H1 (cell line): ENCODE measurements at regions not wholly inside any gene's neighbourhood (a gene's known extent, or its start where the extent isn't known, plus 50 kb on each side); places are given as distances from the start of the nearest gene placed in this dataset.
A peak's percentile ranks its signal among the peaks of the same experiment; 100 is the strongest.

Experiments
- CTCF ChIA-PET: fragments of 300-600 bp; sonication (Branson Sonifier 250); formaldehyde crosslinking; loops from one replicate; lab custom pipeline; 2021; ENCODE audit not compliant: partially characterized antibody; lab: Charles Lee
- POLR2A ChIA-PET: fragments of 300-600 bp; sonication (Branson Sonifier 250); formaldehyde crosslinking; loops from one replicate; lab custom pipeline; 2021; ENCODE audit warnings: inconsistent platforms; ENCODE audit not compliant: partially characterized antibody; lab: Charles Lee
- DNase-seq, 2 experiments: peaks; one replicate each; pipeline versions ENCODE4 v3.0.0 to v3.0.0-alpha.2; 2010 to 2022; ENCODE audit warnings: low spot score in 2 of 2, low read depth in 1 of 2, mixed read lengths in 1 of 2
- FAIRE-seq: peaks from 2 replicates; lab custom pipeline; 2011; peaks lifted over from hg19 to GRCh38; lab: Jason Lieb, UNC
- H2AFZ ChIP-seq: 2 replicates; pipeline ENCODE4 v1.8.1; 2012; ENCODE audit warnings: low read length, inconsistent platforms
- H2AK5ac ChIP-seq: 2 replicates; pipeline ENCODE4 v1.6.1; 2013; ENCODE audit warnings: low read depth, low read length
- H2BK120ac ChIP-seq: replicated peaks from 2 replicates; pipeline ENCODE3; 2013; ENCODE audit warnings: low read depth, low read length, inconsistent platforms
- H2BK12ac ChIP-seq: 2 replicates; pipeline ENCODE4 v1.6.1; 2013; ENCODE audit warnings: low read depth, low read length
- H2BK15ac ChIP-seq: 2 replicates; pipeline ENCODE4 v1.6.1; 2013; ENCODE audit warnings: low read length
- H2BK20ac ChIP-seq: 2 replicates; pipeline ENCODE4 v1.6.1; 2013; ENCODE audit warnings: low read length
- H2BK5ac ChIP-seq: 2 replicates; pipeline ENCODE4 v1.6.1; 2013; ENCODE audit warnings: low read depth, low read length
- H3K14ac ChIP-seq: 2 replicates; pipeline ENCODE4 v1.6.1; 2013; ENCODE audit warnings: inconsistent platforms; ENCODE audit not compliant: insufficient read length
- H3K18ac ChIP-seq: 2 replicates; pipeline ENCODE4 v1.6.1; 2013; ENCODE audit warnings: low read length; ENCODE audit errors: extremely low read depth
- H3K23ac ChIP-seq: 2 replicates; pipeline ENCODE4 v1.6.1; 2013; ENCODE audit warnings: inconsistent platforms; ENCODE audit not compliant: insufficient read length
- H3K23me2 ChIP-seq: 2 replicates; pipeline ENCODE4 v1.6.1; 2013; ENCODE audit warnings: low read depth, low read length
- H3K27ac ChIP-seq: 2 replicates; pipeline ENCODE4 v1.6.1; 2011; ENCODE audit warnings: low read depth, low read length, inconsistent platforms
- H3K27me3 ChIP-seq, 4 experiments: replicated peaks in 1 of 4; 1 replicate in 1 of 4; 2 replicates in 3 of 4; pipeline versions ENCODE4 v1.6.1 to v1.8.1; 2011 to 2013; ENCODE audit warnings: low read length in 3 of 4, mild to moderate bottlenecking in 3 of 4, inconsistent platforms in 2 of 4, mixed read lengths in 2 of 4, moderate library complexity in 1 of 4; ENCODE audit not compliant: control insufficient read depth in 3 of 4, insufficient read depth in 3 of 4; ENCODE audit errors: extremely low read depth in 1 of 4
- H3K36me3 ChIP-seq, 4 experiments: 2 replicates each; pipeline versions ENCODE4 v1.6.1 to v1.8.1; 2011 to 2013; ENCODE audit warnings: mild to moderate bottlenecking in 4 of 4, low read length in 3 of 4, moderate library complexity in 2 of 4, control low read depth in 1 of 4, inconsistent platforms in 1 of 4; ENCODE audit not compliant: insufficient read depth in 4 of 4, control insufficient read depth in 2 of 4
- H3K4ac ChIP-seq: replicated peaks from 2 replicates; pipeline ENCODE3; 2013; ENCODE audit warnings: low read length, low read depth, mixed read lengths, inconsistent platforms; ENCODE audit not compliant: insufficient read length
- H3K4me1 ChIP-seq, 4 experiments: replicated peaks in 1 of 4; 1 replicate in 1 of 4; 2 replicates in 3 of 4; pipeline versions ENCODE4 v1.6.1 to v1.8.1; 2011 to 2013; ENCODE audit warnings: low read length in 3 of 4, inconsistent platforms in 2 of 4, mixed read lengths in 1 of 4; ENCODE audit not compliant: insufficient read depth in 4 of 4, control insufficient read depth in 3 of 4
- H3K4me2 ChIP-seq, 2 experiments: 2 replicates each; pipeline versions ENCODE4 v1.6.1 to v1.8.1; 2011 to 2013; ENCODE audit warnings: low read depth in 2 of 2, low read length in 2 of 2, control low read depth in 1 of 2, inconsistent platforms in 1 of 2, mild to moderate bottlenecking in 1 of 2; ENCODE audit not compliant: insufficient read depth in 1 of 2
- H3K4me3 ChIP-seq, 4 experiments: fragments of 200-600, 300-600 bp in 1 of 4; sonication (generic), shearing (Covaris generic), sonication (Bioruptor Twin) in 1 of 4; 2 replicates each; pipeline versions ENCODE4 v1.5.1 to v1.8.1; 2011 to 2016; ENCODE audit warnings: low read length in 4 of 4, low read depth in 3 of 4, control low read depth in 2 of 4, inconsistent platforms in 2 of 4, mild to moderate bottlenecking in 2 of 4, mixed read lengths in 1 of 4, moderate library complexity in 1 of 4; ENCODE audit not compliant: insufficient read depth in 2 of 4; ENCODE audit errors: extremely low read depth in 1 of 4
- H3K56ac ChIP-seq: replicated peaks from 2 replicates; pipeline ENCODE3; 2013; ENCODE audit warnings: low read depth, mild to moderate bottlenecking, mixed read lengths, low read length, inconsistent platforms; ENCODE audit not compliant: insufficient read length
- H3K79me1 ChIP-seq: 2 replicates; pipeline ENCODE4 v1.6.1; 2013; ENCODE audit warnings: low read depth, low read length, control low read depth
- H3K79me2 ChIP-seq, 2 experiments: 2 replicates each; pipeline versions ENCODE4 v1.6.1 to v1.8.1; 2012 to 2013; ENCODE audit warnings: low read length in 2 of 2, mild to moderate bottlenecking in 2 of 2, inconsistent platforms in 1 of 2; ENCODE audit not compliant: insufficient read depth in 2 of 2, control insufficient read depth in 1 of 2
- H3K9ac ChIP-seq, 4 experiments: replicated peaks in 1 of 4; 1 replicate in 1 of 4; 2 replicates in 3 of 4; pipeline versions ENCODE4 v1.6.1 to v1.8.1; 2011 to 2013; ENCODE audit warnings: low read depth in 3 of 4, low read length in 3 of 4, control low read depth in 2 of 4, mild to moderate bottlenecking in 2 of 4, moderate library complexity in 2 of 4, inconsistent platforms in 1 of 4; ENCODE audit errors: extremely low read depth in 1 of 4
- H3K9me3 ChIP-seq, 2 experiments: 2 replicates each; pipeline versions ENCODE4 v1.6.1 to v1.8.1; 2012 to 2013; ENCODE audit warnings: mild to moderate bottlenecking in 2 of 2, moderate library complexity in 2 of 2, control low read depth in 1 of 2, inconsistent platforms in 1 of 2, low read depth in 1 of 2, low read length in 1 of 2, mixed read lengths in 1 of 2; ENCODE audit not compliant: insufficient read depth in 2 of 2
- H4K20me1 ChIP-seq, 2 experiments: replicated peaks in 1 of 2; 2 replicates each; pipeline versions ENCODE3 to v1.8.1; 2011 to 2013; ENCODE audit warnings: inconsistent platforms in 2 of 2, low read length in 2 of 2, mild to moderate bottlenecking in 1 of 2; ENCODE audit not compliant: insufficient read depth in 2 of 2, control insufficient read depth in 1 of 2
- H4K5ac ChIP-seq: 2 replicates; pipeline ENCODE4 v1.6.1; 2013; ENCODE audit warnings: low read length, low read depth, mixed read lengths, inconsistent platforms; ENCODE audit not compliant: insufficient read length
- H4K8ac ChIP-seq: 2 replicates; pipeline ENCODE4 v1.8.0; 2013; ENCODE audit warnings: mild to moderate bottlenecking, moderate library complexity, low read length, inconsistent platforms; ENCODE audit not compliant: insufficient read depth; ENCODE audit errors: extremely low read depth
- H4K91ac ChIP-seq: replicated peaks from 2 replicates; pipeline ENCODE3; 2013; ENCODE audit warnings: low read length, mixed read lengths, inconsistent platforms; ENCODE audit not compliant: insufficient read length
- ASH2L ChIP-seq: fragments of 200-600, 300-600 bp; sonication (generic); IDR thresholded peaks from one replicate; pipeline ENCODE4 v1.7.1; 2017; ENCODE audit warnings: low read length
- CTBP2 ChIP-seq: IDR thresholded peaks from 2 replicates; pipeline ENCODE4 v1.7.0; 2011; ENCODE audit warnings: borderline replicate concordance, mild to moderate bottlenecking, moderate library complexity, mixed read lengths, low read length; ENCODE audit not compliant: insufficient read depth, insufficient read length
- GABPA ChIP-seq: IDR thresholded peaks from 2 replicates; pipeline ENCODE4 v1.6.1; 2011; ENCODE audit warnings: mild to moderate bottlenecking, low read length, moderate library complexity, borderline replicate concordance; ENCODE audit not compliant: insufficient read depth
- HDAC2 ChIP-seq, 2 experiments: fragments of 300-600 bp in 1 of 2; sonication (generic) in 1 of 2; IDR thresholded peaks; 2 replicates each; pipeline ENCODE4 v1.6.1; 2011 to 2012; ENCODE audit warnings: low read depth in 2 of 2, low read length in 2 of 2, mild to moderate bottlenecking in 2 of 2, moderate library complexity in 2 of 2, borderline replicate concordance in 1 of 2, inconsistent platforms in 1 of 2
- KDM4A ChIP-seq: IDR thresholded peaks from one replicate; pipeline ENCODE4 v1.7.1; 2012; ENCODE audit warnings: low read depth, mild to moderate bottlenecking, moderate library complexity, low read length, inconsistent platforms; ENCODE audit not compliant: severe bottlenecking
- SIRT6 ChIP-seq: IDR thresholded peaks from one replicate; pipeline ENCODE4 v1.7.1; 2012; ENCODE audit warnings: low read length, inconsistent platforms
- SP1 ChIP-seq: IDR thresholded peaks from 2 replicates; pipeline ENCODE4 v1.6.1; 2011; ENCODE audit warnings: low read depth, low read length
- TAF1 ChIP-seq: IDR thresholded peaks from 2 replicates; pipeline ENCODE4 v1.6.1; 2011; ENCODE audit warnings: mild to moderate bottlenecking, low read depth, low read length
- YY1 ChIP-seq: IDR thresholded peaks from 2 replicates; pipeline ENCODE4 v1.6.1; 2011; ENCODE audit warnings: low read depth, mild to moderate bottlenecking, low read length
- WGBS, 2 experiments: shearing (Covaris generic) in 1 of 2; methylation state at CpG; one replicate each; pipeline versions ENCODE4 v1.1.6 to v1.1.7; 2013 to 2015; ENCODE audit warnings: low lambda C conversion rate in 2 of 2, mixed read lengths in 2 of 2, inconsistent platforms in 1 of 2, low coverage in 1 of 2, missing lambda C conversion rate in 1 of 2; ENCODE audit not compliant: insufficient replicate concordance in 2 of 2, insufficient coverage in 1 of 2, insufficient read length in 1 of 2; ENCODE audit errors: extremely low coverage in 1 of 2, missing lambda C conversion rate in 1 of 2; 5-methylcytosine and 5-hydroxymethylcytosine counted together

DNA sequence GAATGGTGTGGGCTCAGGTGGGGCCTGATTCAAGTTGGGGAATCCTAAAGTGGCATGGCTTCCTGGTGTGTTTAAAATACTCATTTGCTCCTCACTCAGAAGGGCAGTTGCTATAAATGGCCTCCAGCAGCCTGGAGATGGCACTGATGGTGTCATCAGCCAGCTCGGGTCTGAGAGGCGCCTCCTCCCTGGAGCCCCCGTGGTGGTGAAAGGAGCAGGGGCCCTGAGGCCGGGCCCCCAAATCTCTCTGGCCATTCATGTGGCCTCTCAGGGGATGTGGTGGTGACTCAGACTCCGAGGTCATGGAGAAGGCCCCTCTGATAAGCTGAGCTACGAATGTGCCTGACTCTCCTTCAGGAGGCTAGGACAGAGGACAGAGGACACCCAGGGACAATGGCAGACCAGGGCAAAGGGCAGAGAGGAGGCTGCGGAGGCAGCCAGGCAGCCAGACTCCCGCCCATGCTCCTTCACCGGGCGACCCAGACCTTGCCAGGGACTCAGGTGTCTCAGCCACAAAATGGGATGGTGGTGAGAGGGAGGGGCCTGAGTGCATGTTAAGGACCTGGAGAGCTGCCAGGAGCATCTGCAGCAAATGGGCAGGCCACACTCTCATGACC lies 129.2 kb downstream of the CTTN start:
- Histone ChIP-seq H2AK5ac (0 out of 2 replicates have a peak overlapping the region, but pooled peaks have one; percentile 32), H2AFZ (no peak overlapping the region), H2BK15ac (0 out of 2 replicates have a peak overlapping the region, but pooled peaks have one; percentile 61), H3K4me3 (no peak overlapping the region), H3K4ac (no peak overlapping the region), H3K18ac (peak overlapping the region; percentile 24; the same call in 1 of the 2 replicates), H4K91ac (no peak overlapping the region), H3K9me3 (no peaks in the 10 kb centered on the region), H3K23ac (no peak overlapping the region), H2BK120ac (no peak overlapping the region), H3K79me2 (no peaks in the 10 kb centered on the region), H3K27ac (no peak overlapping the region), H4K8ac (no peak overlapping the region), H3K4me1 (peaks cover 14 to 48% (median 38%) of the 10 kb centered on the region in 4 experiments), H3K79me1 (peaks cover 6% of the 10 kb centered on the region), H3K27me3 (no peaks in the 10 kb centered on the region), H2BK20ac (no peak overlapping the region), H3K56ac (no peak overlapping the region), H4K5ac (no peak overlapping the region), H3K36me3 (no peaks in the 10 kb centered on the region), H2BK12ac (0 out of 2 replicates have a peak overlapping the region, but pooled peaks have one; percentile 50), H4K20me1 (peaks cover 3 to 7% of the 10 kb centered on the region in 2 experiments), H2BK5ac (0 out of 2 replicates have a peak overlapping the region, but pooled peaks have one; percentile 24), H3K4me2 (no peak overlapping the region), H3K14ac (no peak overlapping the region), H3K23me2 (no peaks in the 10 kb centered on the region), H3K9ac (no peak overlapping the region)
- 97% methylated on average over 10 of the region's 10 CpGs; no CpG with 5 or more reads in 1 of the 2 experiments for WGBS, 2 experiments
- ChIA-PET POLR2A (interaction anchor here (2.0 kb wide), 1 partner anchor 16 kb away, joined by 4 read pairs; no protein-coding TSS in a partner anchor), CTCF (interaction anchor here (0.7 to 11.3 kb wide), 8 partner anchors 12 to 228 kb away, joined by 3 to 150 read pairs (median 3); no protein-coding TSS in a partner anchor)
- DNase-seq (no peak), FAIRE-seq (no peak)
- TF ChIP-seq ASH2L (no peak), CTBP2 (no peak), SP1 (no peak), GABPA (no peak), KDM4A (no peak), HDAC2 (IDR thresholded peaks at IDR 0.05; ENCODE audit: borderline replicate concordance in 1 of 2, low read depth in 2 of 2, low read length in 2 of 2) (no peak), SIRT6 (no peak), TAF1 (no peak), YY1 (no peak)
